Urinary bladder (tissue), 3 donors: ENCODE measurements at regions not wholly inside any gene's neighbourhood (a gene's known extent, or its start where the extent isn't known, plus 50 kb on each side); places are given as distances from the start of the nearest gene placed in this dataset.

Source experiments
- DNase-seq: peaks from one replicate; pipeline ENCODE4 v3.0.0-alpha.2; 2015; ENCODE audit errors: extremely low spot score
- H3K27ac ChIP-seq: one replicate; pipeline ENCODE4 v1.5.1; 2013; ENCODE audit warnings: low read depth, mild to moderate bottlenecking, moderate library complexity
- H3K36me3 ChIP-seq: one replicate; pipeline ENCODE4 v1.6.1; 2013; ENCODE audit warnings: mild to moderate bottlenecking, moderate library complexity; ENCODE audit not compliant: insufficient read depth
- H3K4me1 ChIP-seq: one replicate; pipeline ENCODE4 v1.6.1; 2013; ENCODE audit warnings: mild to moderate bottlenecking, moderate library complexity; ENCODE audit not compliant: insufficient read depth
- H3K4me3 ChIP-seq: one replicate; pipeline ENCODE4 v1.5.1; 2013; ENCODE audit warnings: low read depth, low read length
- WGBS: extraction: QIAGEN DNeasy Blood & Tissue Kit; methylation state at CpG from one replicate; pipeline ENCODE4 v1.1.7; 2013; 5-methylcytosine and 5-hydroxymethylcytosine counted together
- donor health status: healthy with polysubstance abuse.
- donor health status: healthy.

DNA sequence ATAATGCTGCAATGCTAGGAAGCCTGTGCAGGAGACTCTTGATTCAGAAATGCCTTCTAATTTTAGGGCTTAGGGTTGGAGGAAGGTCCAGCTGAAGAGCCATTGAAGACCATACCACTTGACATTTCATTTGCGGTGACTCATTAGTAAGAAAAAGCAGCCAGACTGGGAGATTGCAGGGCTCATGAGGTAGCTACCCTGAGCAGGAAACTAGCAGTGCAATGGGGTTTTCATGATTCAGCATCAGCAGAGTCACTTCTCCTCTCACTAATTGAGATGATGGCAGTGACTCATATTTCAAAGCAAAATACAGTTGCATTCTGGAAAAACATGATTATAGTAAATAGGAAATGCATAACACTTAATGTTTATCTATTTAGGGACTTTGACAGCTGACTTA, 434.1 kb downstream of the DNAJB9 start:
- Histone ChIP-seq H3K27ac (no peak overlapping the region), H3K4me1 (no peaks in the 10 kb centered on the region), H3K4me3 (no peak overlapping the region), H3K36me3 (no peaks in the 10 kb centered on the region)
- DNase-seq = no peak
- WGBS = 92% methylated on average over 1 of the region's 1 CpG

GRCh38 chr7:109009636-109010035, 440.0 kb downstream of the DNAJB9 start:
- WGBS = 71% methylated on average over 6 of the region's 6 CpGs

DNA sequence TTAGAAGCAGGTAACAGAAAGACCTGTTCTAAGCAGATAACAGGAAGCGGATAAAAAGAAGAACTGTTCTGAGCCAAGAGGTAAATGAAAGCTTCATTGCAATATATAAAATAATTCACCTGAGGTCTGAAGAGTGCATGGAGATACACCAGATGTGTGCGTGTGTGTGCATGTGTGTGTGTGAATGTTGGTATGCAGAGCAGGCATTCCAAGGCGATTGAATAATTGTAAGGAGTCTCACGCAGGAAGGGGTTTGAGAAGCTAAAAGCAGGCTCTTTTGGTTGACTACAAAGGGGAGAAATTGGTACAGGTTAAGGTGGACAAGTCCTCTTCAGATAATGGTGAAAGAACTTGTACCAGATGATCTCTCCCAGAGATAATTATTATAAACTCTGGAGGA, 450.6 kb downstream of the DNAJB9 start:
- 71% methylated on average over 4 of the region's 4 CpGs for WGBS
- DNase-seq = no peak
- Histone ChIP-seq H3K4me1 (no peaks in the 10 kb centered on the region), H3K36me3 (no peaks in the 10 kb centered on the region), H3K4me3 (no peak overlapping the region), H3K27ac (no peak overlapping the region)

More at GRCh38 chr7:109009636-109010035, 440.0 kb downstream of the DNAJB9 start:
- H3K36me3 ChIP-seq = no peaks in the 10 kb centered on the region
- H3K4me1 ChIP-seq = no peaks in the 10 kb centered on the region
- no peak for DNase-seq
- no peak overlapping the region for H3K4me3 ChIP-seq
- no peak overlapping the region for H3K27ac ChIP-seq

- Histone ChIP-seq H3K4me3 (no peak overlapping the region), H3K36me3 (no peaks in the 10 kb centered on the region), H3K27ac (no peak overlapping the region), H3K4me1 (no peaks in the 10 kb centered on the region)
- WGBS = 86% methylated on average over 2 of the region's 2 CpGs
- DNase-seq = no peak
Measured at GRCh38 chr7:109021390-109021789, 451.7 kb downstream of the DNAJB9 start.

DNA sequence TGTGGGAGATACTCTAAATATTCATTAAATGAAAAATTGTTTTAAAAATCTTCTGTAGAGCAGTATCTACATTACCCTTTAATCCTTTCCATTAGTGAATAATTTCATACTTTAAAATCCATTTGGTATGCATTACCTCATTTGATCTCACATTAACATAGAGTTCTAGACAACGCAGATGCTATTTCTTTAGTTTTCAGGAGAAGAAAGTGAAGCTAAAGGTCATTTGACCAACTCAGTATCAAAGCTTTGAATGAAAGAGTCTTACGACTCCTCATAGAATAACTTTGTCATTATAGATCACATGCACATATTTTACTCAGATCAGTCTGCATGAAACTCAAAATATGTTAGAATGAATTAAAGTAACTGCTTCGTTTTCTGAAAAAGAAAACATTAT, 460.2 kb downstream of the DNAJB9 start:
- H3K4me1 ChIP-seq = no peaks in the 10 kb centered on the region
- H3K4me3 ChIP-seq = no peak overlapping the region
- WGBS = 81% methylated on average over 3 of the region's 3 CpGs
- H3K36me3 ChIP-seq = no peaks in the 10 kb centered on the region
- DNase-seq = no peak
- no peak overlapping the region for H3K27ac ChIP-seq

DNA sequence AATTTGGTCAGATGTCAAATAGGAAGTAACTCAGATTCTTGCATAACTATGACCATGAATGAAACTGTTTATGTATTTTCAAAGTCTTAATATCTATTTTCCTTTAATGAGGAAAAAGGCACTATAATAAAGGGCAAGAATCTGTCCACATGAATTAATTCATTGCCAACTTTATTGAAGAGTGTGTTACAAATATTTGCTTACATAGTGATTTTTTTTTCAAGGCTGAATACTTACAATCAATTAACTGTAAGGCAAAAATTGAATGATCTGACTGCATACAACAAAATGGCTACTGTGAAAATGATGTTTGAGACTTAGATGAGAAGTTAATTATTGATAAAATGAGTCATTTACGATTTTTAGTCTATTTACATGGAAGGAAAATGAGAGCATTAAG, 475.0 kb downstream of the DNAJB9 start:
- H3K36me3 ChIP-seq = no peaks in the 10 kb centered on the region
- no peak overlapping the region for H3K4me3 ChIP-seq
- no peak overlapping the region for H3K27ac ChIP-seq
- 72% methylated on average over 1 of the region's 1 CpG for WGBS
- DNase-seq = no peak
- H3K4me1 ChIP-seq = no peaks in the 10 kb centered on the region

DNA sequence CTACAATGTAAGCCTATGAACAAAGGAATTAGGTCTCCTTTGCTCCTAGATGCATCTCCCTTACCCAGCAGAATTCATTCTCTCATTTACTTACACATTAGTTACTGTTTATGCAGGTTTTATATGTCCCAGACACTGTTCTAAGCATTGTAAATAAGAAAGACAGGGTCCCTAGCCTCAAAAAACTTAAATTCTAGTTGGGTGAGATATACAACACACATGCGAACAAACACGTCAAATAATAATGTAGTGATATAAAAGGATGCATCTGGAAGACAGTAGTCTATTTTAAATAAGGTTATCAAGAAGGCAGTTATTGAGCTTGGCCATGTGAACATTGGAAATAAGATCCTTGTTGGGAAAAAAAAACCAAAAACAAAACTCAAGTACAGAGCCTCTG, 479.7 kb downstream of the DNAJB9 start:
- H3K36me3 ChIP-seq = no peaks in the 10 kb centered on the region
- H3K4me1 ChIP-seq = no peaks in the 10 kb centered on the region
- H3K4me3 ChIP-seq = no peak overlapping the region
- WGBS = 93% methylated on average over 2 of the region's 2 CpGs
- no peak for DNase-seq
- H3K27ac ChIP-seq = no peak overlapping the region

GRCh38 chr7:109059089-109059488, 489.4 kb downstream of the DNAJB9 start:
- DNase-seq = no peak

GRCh38 chr7:109062798-109063197, 493.1 kb downstream of the DNAJB9 start:
- 73% methylated on average over 4 of the region's 4 CpGs for WGBS
- no peak for DNase-seq
- Histone ChIP-seq H3K36me3 (no peaks in the 10 kb centered on the region), H3K4me3 (no peak overlapping the region), H3K4me1 (no peaks in the 10 kb centered on the region), H3K27ac (no peak overlapping the region)

More at GRCh38 chr7:109059089-109059488, 489.4 kb downstream of the DNAJB9 start:
- Histone ChIP-seq H3K27ac (no peak overlapping the region), H3K4me1 (no peaks in the 10 kb centered on the region), H3K36me3 (no peaks in the 10 kb centered on the region), H3K4me3 (no peak overlapping the region)
- WGBS = 97% methylated on average over 1 of the region's 1 CpG

DNA sequence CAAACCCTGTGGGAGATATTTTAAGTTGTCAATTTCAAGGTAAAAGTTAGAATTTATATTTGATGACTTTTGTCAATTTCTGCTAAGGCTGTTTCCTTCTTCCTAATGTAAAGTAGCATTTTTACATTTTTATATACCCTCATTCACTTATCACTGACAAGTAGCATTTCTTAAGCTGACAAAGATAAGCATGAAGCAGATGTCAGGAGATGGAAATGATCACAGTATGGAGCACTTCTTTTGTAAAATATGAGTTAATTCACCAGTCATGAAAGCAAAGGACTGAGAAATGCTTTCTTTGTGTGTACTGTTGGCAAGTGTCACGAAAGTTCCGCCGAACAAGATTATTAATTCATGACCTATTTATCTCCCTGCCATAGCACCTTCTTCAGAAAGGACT, 503.9 kb downstream of the DNAJB9 start:
- WGBS = 88% methylated on average over 3 of the region's 3 CpGs
- no peak for DNase-seq
- no peaks in the 10 kb centered on the region for H3K36me3 ChIP-seq
- no peak overlapping the region for H3K4me3 ChIP-seq
- no peak overlapping the region for H3K27ac ChIP-seq
- H3K4me1 ChIP-seq = no peaks in the 10 kb centered on the region

GRCh38 chr7:109076396-109076972, 506.8 kb downstream of the DNAJB9 start:
- no peak for DNase-seq
- H3K36me3 ChIP-seq = no peaks in the 10 kb centered on the region
- H3K4me3 ChIP-seq = no peak overlapping the region
- WGBS = 82% methylated on average over 2 of the region's 2 CpGs
- no peak overlapping the region for H3K27ac ChIP-seq
- H3K4me1 ChIP-seq = no peaks in the 10 kb centered on the region

- Histone ChIP-seq H3K36me3 (no peaks in the 10 kb centered on the region), H3K4me3 (no peak overlapping the region), H3K27ac (no peak overlapping the region), H3K4me1 (no peaks in the 10 kb centered on the region)
- DNase-seq = no peak
- WGBS = 92% methylated on average over 1 of the region's 1 CpG
Measured at GRCh38 chr7:109091042-109091441, 521.4 kb downstream of the DNAJB9 start.

DNA sequence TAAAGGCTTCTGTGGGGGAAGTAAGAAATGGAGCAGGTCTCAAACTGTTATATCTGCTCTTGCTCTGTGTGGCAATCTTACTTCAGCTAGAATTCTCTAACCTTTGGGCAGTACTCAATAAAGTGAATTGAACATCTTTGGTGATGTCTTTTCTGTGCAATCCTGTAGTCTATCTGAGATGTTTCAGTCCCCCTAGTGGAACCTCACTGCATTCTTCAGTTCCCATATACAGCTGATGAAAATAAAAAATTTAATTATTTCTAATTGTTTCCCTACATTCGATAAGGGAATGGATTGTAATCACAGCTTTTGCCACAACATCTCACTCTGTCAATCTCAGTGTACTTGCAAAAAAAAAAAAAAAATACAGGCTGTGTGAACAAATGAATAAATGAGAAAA, 522.6 kb downstream of the DNAJB9 start:
- Histone ChIP-seq H3K36me3 (no peaks in the 10 kb centered on the region), H3K4me1 (no peaks in the 10 kb centered on the region), H3K4me3 (no peak overlapping the region), H3K27ac (no peak overlapping the region)
- WGBS = 85% methylated on average over 1 of the region's 1 CpG
- no peak for DNase-seq

DNA sequence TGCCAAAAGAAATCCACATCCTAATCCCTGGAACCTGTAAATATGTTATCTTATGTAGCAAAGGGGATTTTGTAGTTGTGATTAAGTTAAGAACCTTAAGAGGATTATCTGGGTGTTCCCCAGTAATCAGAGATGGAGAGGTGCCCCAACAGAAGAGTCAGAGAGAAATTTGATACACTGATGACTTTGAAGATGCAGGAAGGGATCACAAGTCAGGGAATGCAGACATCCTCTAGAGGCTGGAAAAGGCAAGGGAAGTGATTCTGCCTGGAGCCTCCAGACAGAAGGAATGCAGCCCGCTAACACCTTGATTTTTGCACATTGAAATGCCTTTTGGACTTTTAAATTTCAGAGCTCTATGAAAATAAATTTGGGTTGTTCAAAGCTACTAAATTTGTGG, 531.7 kb downstream of the DNAJB9 start:
- no peak for DNase-seq
- no peaks in the 10 kb centered on the region for H3K4me1 ChIP-seq
- no peaks in the 10 kb centered on the region for H3K36me3 ChIP-seq
- no peak overlapping the region for H3K4me3 ChIP-seq
- 92% methylated on average over 1 of the region's 1 CpG for WGBS
- no peak overlapping the region for H3K27ac ChIP-seq

GRCh38 chr7:109109558-109109957, 539.9 kb downstream of the DNAJB9 start:
- no peak for DNase-seq
- no peak overlapping the region for H3K4me3 ChIP-seq
- 61% methylated on average over 1 of the region's 1 CpG for WGBS
- H3K36me3 ChIP-seq = no peaks in the 10 kb centered on the region
- no peaks in the 10 kb centered on the region for H3K4me1 ChIP-seq
- H3K27ac ChIP-seq = no peak overlapping the region
